SK-N-SH (cell line): ENCODE measurements at regions not wholly inside any gene's neighbourhood (a gene's known extent, or its start where the extent isn't known, plus 50 kb on each side); places are given as distances from the start of the nearest gene placed in this dataset.

ENCODE experiments used
- CTCF ChIA-PET: fragments of 300-600, 350-600 bp; formaldehyde crosslinking; extraction: SDS; loops from one replicate; lab custom pipeline; 2021; lab: Yijun Ruan, JAX
- POLR2A ChIA-PET: fragments of 350-600 bp; sonication (Branson Sonifier 250); formaldehyde crosslinking; extraction: SDS; loops from one replicate; lab custom pipeline; 2020; ENCODE audit warnings: antibody characterized with exemption, inconsistent platforms; lab: Yijun Ruan, JAX
- DNase-seq: peaks from one replicate; pipeline ENCODE4 v3.0.0; 2012
- H2AFZ ChIP-seq: fragments of 200-600 bp; sonication (generic); 2 replicates; pipeline ENCODE4 v1.8.1; 2016; ENCODE audit warnings: antibody characterized with exemption, mild to moderate bottlenecking, low read depth
- H3F3A ChIP-seq: fragments of 200-600 bp; sonication (generic); replicated peaks from 2 replicates; pipeline ENCODE3; 2016; ENCODE audit warnings: antibody characterized with exemption, mild to moderate bottlenecking; ENCODE audit not compliant: insufficient read depth
- H3K27ac ChIP-seq, 2 experiments: fragments of 200-500 bp in 1 of 2; fragments of 200-600 bp in 1 of 2; sonication (Bioruptor generic) in 1 of 2; sonication (generic), shearing (Covaris generic) in 1 of 2; 2 replicates each; pipeline versions ENCODE4 v1.5.1 to v1.6.1; 2014 to 2016; ENCODE audit warnings: low read depth in 2 of 2, inconsistent platforms in 1 of 2, low read length in 1 of 2, mild to moderate bottlenecking in 1 of 2, mixed read lengths in 1 of 2
- H3K27me3 ChIP-seq: fragments of 200-600 bp; sonication (generic), shearing (Covaris generic); 2 replicates; pipeline ENCODE4 v1.6.1; 2016; ENCODE audit warnings: mixed run types; ENCODE audit not compliant: insufficient read depth
- H3K36me3 ChIP-seq, 2 experiments: fragments of 200-500 bp in 1 of 2; fragments of 200-600 bp in 1 of 2; sonication (Bioruptor generic) in 1 of 2; sonication (generic) in 1 of 2; replicated peaks in 1 of 2; 2 replicates each; pipeline versions ENCODE3 to v1.5.1; 2014 to 2016; ENCODE audit warnings: low read length in 1 of 2, mild to moderate bottlenecking in 1 of 2; ENCODE audit not compliant: insufficient read depth in 2 of 2, control insufficient read depth in 1 of 2
- H3K4me1 ChIP-seq, 2 experiments: fragments of 200-500 bp in 1 of 2; fragments of 200-600 bp in 1 of 2; sonication (Bioruptor generic) in 1 of 2; sonication (generic), shearing (Covaris generic) in 1 of 2; 2 replicates each; pipeline versions ENCODE4 v1.5.1 to v1.6.1; 2014 to 2016; ENCODE audit warnings: low read depth in 1 of 2, low read length in 1 of 2, mixed run types in 1 of 2; ENCODE audit not compliant: insufficient read depth in 2 of 2, control insufficient read depth in 1 of 2
- H3K4me2 ChIP-seq: fragments of 200-600 bp; sonication (generic), shearing (Covaris generic); 2 replicates; pipeline ENCODE4 v1.6.1; 2017; ENCODE audit warnings: mixed run types
- H3K4me3 ChIP-seq, 2 experiments: fragments of 200-500 bp in 1 of 2; fragments of 200-600 bp in 1 of 2; sonication (Bioruptor generic) in 1 of 2; sonication (generic), shearing (Covaris generic) in 1 of 2; 2 replicates each; pipeline versions ENCODE4 v1.5.1 to v1.8.1; 2014 to 2016; ENCODE audit warnings: low read depth in 2 of 2, inconsistent platforms in 1 of 2, low read length in 1 of 2, mild to moderate bottlenecking in 1 of 2, mixed read lengths in 1 of 2, moderate library complexity in 1 of 2
- H3K79me2 ChIP-seq: fragments of 200-600 bp; sonication (generic); 2 replicates; pipeline ENCODE4 v1.8.1; 2017; ENCODE audit warnings: mild to moderate bottlenecking; ENCODE audit not compliant: insufficient read depth
- H3K9ac ChIP-seq: fragments of 200-600 bp; sonication (generic); 2 replicates; pipeline ENCODE4 v1.6.1; 2017; ENCODE audit warnings: mixed run types
- H3K9me2 ChIP-seq: fragments of 200-600 bp; sonication (generic); 2 replicates; pipeline ENCODE4 v1.6.1; 2017; ENCODE audit warnings: mixed run types
- H3K9me3 ChIP-seq: fragments of 200-600 bp; sonication (generic); 2 replicates; pipeline ENCODE4 v1.6.1; 2017; ENCODE audit warnings: mixed run types, mild to moderate bottlenecking, moderate library complexity
- H4K20me1 ChIP-seq: fragments of 200-600 bp; sonication (generic); 2 replicates; pipeline ENCODE4 v1.6.1; 2017; ENCODE audit warnings: mild to moderate bottlenecking, mixed run types; ENCODE audit not compliant: insufficient read depth
- CHD2 ChIP-seq: fragments of 150-350 bp; IDR thresholded peaks from 2 replicates; pipeline ENCODE4 v1.6.1; 2018; ENCODE audit warnings: low read length; ENCODE audit not compliant: partially characterized antibody
- EZH2phosphoT487 ChIP-seq: fragments of 200-600 bp; sonication (generic); IDR thresholded peaks from 2 replicates; pipeline ENCODE4 v1.6.1; 2017; ENCODE audit warnings: low read depth, mixed run types, mild to moderate bottlenecking, antibody characterized with exemption, moderate library complexity, borderline replicate concordance
- FOSL2 ChIP-seq: IDR thresholded peaks from 2 replicates; pipeline ENCODE4 v1.4.0; 2012; ENCODE audit warnings: low read depth, mild to moderate bottlenecking, moderate library complexity, borderline replicate concordance
- FOXM1 ChIP-seq: IDR thresholded peaks from 2 replicates; pipeline ENCODE4 v1.4.0; 2012; ENCODE audit warnings: low read depth, mild to moderate bottlenecking
- GABPA ChIP-seq: IDR thresholded peaks from 2 replicates; pipeline ENCODE4 v1.4.0; 2012; ENCODE audit warnings: low read depth, mild to moderate bottlenecking
- JUND ChIP-seq: IDR thresholded peaks from 2 replicates; pipeline ENCODE4 v1.4.0; 2012
- MXI1 ChIP-seq: IDR thresholded peaks from 2 replicates; pipeline ENCODE4 v1.6.1; 2012; ENCODE audit warnings: mild to moderate bottlenecking, low read depth, low read length, improper control_type of control experiment
- RAD21 ChIP-seq: IDR thresholded peaks from 2 replicates; pipeline ENCODE4 v1.6.1; 2012; ENCODE audit warnings: mild to moderate bottlenecking, low read length
- RCOR1 ChIP-seq: fragments of 150-350 bp; IDR thresholded peaks from 2 replicates; pipeline ENCODE4 v1.6.1; 2017; ENCODE audit warnings: antibody characterized with exemption, low read length
- RFX5 ChIP-seq: IDR thresholded peaks from 2 replicates; pipeline ENCODE4 v1.6.1; 2012; ENCODE audit warnings: mild to moderate bottlenecking, improper control_type of control experiment, low read length
- RXRA ChIP-seq: IDR thresholded peaks from 2 replicates; pipeline ENCODE4 v1.4.0; 2012; ENCODE audit warnings: low read depth, mild to moderate bottlenecking, borderline replicate concordance
- SMC3 ChIP-seq: IDR thresholded peaks from 2 replicates; pipeline ENCODE4 v1.6.1; 2012; ENCODE audit warnings: low read depth, low read length, improper control_type of control experiment
- TAF1 ChIP-seq: IDR thresholded peaks from 2 replicates; pipeline ENCODE4 v1.6.1; 2012; ENCODE audit warnings: low read depth, mild to moderate bottlenecking, low read length, moderate library complexity, borderline replicate concordance
- TCF12 ChIP-seq: IDR thresholded peaks from 2 replicates; pipeline ENCODE4 v1.4.0; 2012
- TEAD4 ChIP-seq: IDR thresholded peaks from 2 replicates; pipeline ENCODE4 v1.4.0; 2012; ENCODE audit warnings: mild to moderate bottlenecking, borderline replicate concordance; ENCODE audit not compliant: insufficient read depth
- WGBS: methylation state at CpG from one replicate; pipeline ENCODE4 v1.1.6; 2017; ENCODE audit warnings: low lambda C conversion rate; 5-methylcytosine and 5-hydroxymethylcytosine counted together
- TF ChIP-seq, protein P1 (sequence below): IDR thresholded peaks from 2 replicates; pipeline ENCODE4; 2012
- TF ChIP-seq, protein P2 (sequence below): IDR thresholded peaks from 2 replicates; pipeline ENCODE4 v1.4.0; 2012; ENCODE audit warnings: low read depth, borderline replicate concordance
- TF ChIP-seq, protein P3 (sequence below): IDR thresholded peaks from 2 replicates; pipeline ENCODE4 v1.4.0; 2012; ENCODE audit warnings: low read depth
- TF ChIP-seq, protein P4 (sequence below): IDR thresholded peaks from 2 replicates; pipeline ENCODE4 v1.6.1; 2012; ENCODE audit warnings: mild to moderate bottlenecking, low read depth, low read length, moderate library complexity

DNA sequence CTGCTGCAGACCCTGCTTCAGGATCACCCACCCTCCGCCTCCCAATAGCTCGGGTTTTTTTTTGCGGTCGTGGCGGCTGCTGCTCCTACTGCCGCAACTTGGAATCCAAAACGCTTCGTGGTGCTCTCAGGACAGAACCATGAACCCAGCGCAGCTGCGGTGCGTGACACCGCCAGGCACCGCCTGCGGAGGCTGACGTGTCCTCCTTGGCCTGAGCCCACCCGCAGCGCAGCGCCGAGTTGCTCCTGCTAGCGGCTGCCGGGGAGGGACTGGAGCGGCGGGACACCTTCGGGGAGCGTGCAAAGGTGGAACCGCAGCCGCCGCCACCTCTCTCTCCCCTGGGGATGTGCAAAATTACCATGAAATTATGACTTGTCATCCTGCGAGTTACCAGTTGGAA lies 1893.0 kb downstream of the TP53TG3F start:
- ChIA-PET CTCF (no interaction called here), POLR2A (no interaction called here)
- Histone ChIP-seq H3K36me3 (no peaks in the 10 kb centered on the region), H2AFZ (peak overlapping the region; percentile 63), H3K4me2 (peak overlapping the region; percentile 96), H4K20me1 (no peaks in the 10 kb centered on the region), H3K79me2 (no peaks in the 10 kb centered on the region), H3K9me3 (no peaks in the 10 kb centered on the region), H3K9ac (no peak overlapping the region), H3K27me3 (peaks cover 16% of the 10 kb centered on the region; the same call in 1 of the 2 replicates), H3K4me3 (peak overlapping the region; percentile 47 to 67), H3F3A (no peaks in the 10 kb centered on the region), H3K9me2 (0 out of 2 replicates have a peak, but pooled peaks cover 5% of the 10 kb centered on the region), H3K27ac (no peak overlapping the region)
- 7% methylated on average over 16 of the region's 29 CpGs for WGBS
- TF ChIP-seq TEAD4 (no peak), TAF1 (no peak), MXI1 (no peak), RXRA (no peak), SMC3 (no peak), JUND (no peak), CHD2 (no peak), RCOR1 (no peak), FOXM1 (no peak), RFX5 (no peak), GABPA (no peak), EZH2phosphoT487 (no peak), RAD21 (no peak), TCF12 (no peak), FOSL2 (no peak)
- TF ChIP-seq, protein P1, sequence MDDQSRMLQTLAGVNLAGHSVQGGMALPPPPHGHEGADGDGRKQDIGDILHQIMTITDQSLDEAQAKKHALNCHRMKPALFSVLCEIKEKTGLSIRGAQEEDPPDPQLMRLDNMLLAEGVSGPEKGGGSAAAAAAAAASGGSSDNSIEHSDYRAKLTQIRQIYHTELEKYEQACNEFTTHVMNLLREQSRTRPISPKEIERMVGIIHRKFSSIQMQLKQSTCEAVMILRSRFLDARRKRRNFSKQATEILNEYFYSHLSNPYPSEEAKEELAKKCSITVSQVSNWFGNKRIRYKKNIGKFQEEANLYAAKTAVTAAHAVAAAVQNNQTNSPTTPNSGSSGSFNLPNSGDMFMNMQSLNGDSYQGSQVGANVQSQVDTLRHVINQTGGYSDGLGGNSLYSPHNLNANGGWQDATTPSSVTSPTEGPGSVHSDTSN, result no peak
- TF ChIP-seq, protein P2, sequence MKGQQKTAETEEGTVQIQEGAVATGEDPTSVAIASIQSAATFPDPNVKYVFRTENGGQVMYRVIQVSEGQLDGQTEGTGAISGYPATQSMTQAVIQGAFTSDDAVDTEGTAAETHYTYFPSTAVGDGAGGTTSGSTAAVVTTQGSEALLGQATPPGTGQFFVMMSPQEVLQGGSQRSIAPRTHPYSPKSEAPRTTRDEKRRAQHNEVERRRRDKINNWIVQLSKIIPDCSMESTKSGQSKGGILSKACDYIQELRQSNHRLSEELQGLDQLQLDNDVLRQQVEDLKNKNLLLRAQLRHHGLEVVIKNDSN, result no peak
- TF ChIP-seq, protein P3, sequence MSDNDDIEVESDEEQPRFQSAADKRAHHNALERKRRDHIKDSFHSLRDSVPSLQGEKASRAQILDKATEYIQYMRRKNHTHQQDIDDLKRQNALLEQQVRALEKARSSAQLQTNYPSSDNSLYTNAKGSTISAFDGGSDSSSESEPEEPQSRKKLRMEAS, result no peak
- TF ChIP-seq, protein P4, sequence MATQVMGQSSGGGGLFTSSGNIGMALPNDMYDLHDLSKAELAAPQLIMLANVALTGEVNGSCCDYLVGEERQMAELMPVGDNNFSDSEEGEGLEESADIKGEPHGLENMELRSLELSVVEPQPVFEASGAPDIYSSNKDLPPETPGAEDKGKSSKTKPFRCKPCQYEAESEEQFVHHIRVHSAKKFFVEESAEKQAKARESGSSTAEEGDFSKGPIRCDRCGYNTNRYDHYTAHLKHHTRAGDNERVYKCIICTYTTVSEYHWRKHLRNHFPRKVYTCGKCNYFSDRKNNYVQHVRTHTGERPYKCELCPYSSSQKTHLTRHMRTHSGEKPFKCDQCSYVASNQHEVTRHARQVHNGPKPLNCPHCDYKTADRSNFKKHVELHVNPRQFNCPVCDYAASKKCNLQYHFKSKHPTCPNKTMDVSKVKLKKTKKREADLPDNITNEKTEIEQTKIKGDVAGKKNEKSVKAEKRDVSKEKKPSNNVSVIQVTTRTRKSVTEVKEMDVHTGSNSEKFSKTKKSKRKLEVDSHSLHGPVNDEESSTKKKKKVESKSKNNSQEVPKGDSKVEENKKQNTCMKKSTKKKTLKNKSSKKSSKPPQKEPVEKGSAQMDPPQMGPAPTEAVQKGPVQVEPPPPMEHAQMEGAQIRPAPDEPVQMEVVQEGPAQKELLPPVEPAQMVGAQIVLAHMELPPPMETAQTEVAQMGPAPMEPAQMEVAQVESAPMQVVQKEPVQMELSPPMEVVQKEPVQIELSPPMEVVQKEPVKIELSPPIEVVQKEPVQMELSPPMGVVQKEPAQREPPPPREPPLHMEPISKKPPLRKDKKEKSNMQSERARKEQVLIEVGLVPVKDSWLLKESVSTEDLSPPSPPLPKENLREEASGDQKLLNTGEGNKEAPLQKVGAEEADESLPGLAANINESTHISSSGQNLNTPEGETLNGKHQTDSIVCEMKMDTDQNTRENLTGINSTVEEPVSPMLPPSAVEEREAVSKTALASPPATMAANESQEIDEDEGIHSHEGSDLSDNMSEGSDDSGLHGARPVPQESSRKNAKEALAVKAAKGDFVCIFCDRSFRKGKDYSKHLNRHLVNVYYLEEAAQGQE, result no peak
- TF ChIP-seq, all 33 proteins: peak for 0
- peaks cover 0 to 5% of the 10 kb centered on the region in 2 experiments; a peak in 1 of 4 replicates for H3K4me1 ChIP-seq
- DNase-seq, result peak; percentile 33
